HepG2 (cell line): ENCODE measurements at regions not wholly inside any gene's neighbourhood (a gene's known extent, or its start where the extent isn't known, plus 50 kb on each side); places are given as distances from the start of the nearest gene placed in this dataset.

Source experiments
- ARNTL ChIP-seq: sonication (generic); formaldehyde crosslinking; IDR thresholded peaks from 2 replicates; pipeline ENCODE4 v1.4.0; 2020; ENCODE audit warnings: mild to moderate bottlenecking, missing genetic modification reagents
- CTCF ChIP-seq: sonication (generic); formaldehyde crosslinking; IDR thresholded peaks from 2 replicates; pipeline ENCODE4 v1.5.0; 2020; ENCODE audit warnings: mild to moderate bottlenecking, missing genetic modification reagents, moderate library complexity
- ELF1 ChIP-seq: sonication (generic); formaldehyde crosslinking; IDR thresholded peaks from 2 replicates; pipeline ENCODE4 v1.4.0; 2020; ENCODE audit warnings: missing genetic modification reagents
- EZH2 ChIP-seq: conservative IDR thresholded peaks from 2 replicates; pipeline ENCODE4 v1.6.1; 2012; ENCODE audit warnings: mild to moderate bottlenecking, low read depth, low read length, moderate library complexity
- FOXP1 ChIP-seq, 2 experiments: fragments of 450-650 bp in 1 of 2; IDR thresholded peaks; 2 replicates each; pipeline ENCODE4 v1.6.1; 2017 to 2018; ENCODE audit warnings: antibody characterized with exemption in 1 of 2
- NR2F6 ChIP-seq, 2 experiments: IDR thresholded peaks; 2 replicates each; pipeline ENCODE4 v1.6.1; 2016; ENCODE audit warnings: antibody characterized with exemption in 1 of 2, mild to moderate bottlenecking in 1 of 2
- POLR2A ChIP-seq, 2 experiments: IDR thresholded peaks; 2 replicates each; pipeline ENCODE4 v1.6.1; 2011; ENCODE audit warnings: low read depth in 2 of 2, low read length in 2 of 2, mild to moderate bottlenecking in 1 of 2, moderate library complexity in 1 of 2; ENCODE audit not compliant: insufficient read depth in 1 of 2
- TGIF2 ChIP-seq: IDR thresholded peaks from 2 replicates; pipeline ENCODE4 v1.6.1; 2016; ENCODE audit warnings: control low read depth, missing compliant biosample characterization
- ZHX1 ChIP-seq: sonication (generic); formaldehyde crosslinking; IDR thresholded peaks from 2 replicates; pipeline ENCODE4 v1.8.1; 2022; ENCODE audit warnings: low read depth, mild to moderate bottlenecking, missing genetic modification reagents
- ZNF10 ChIP-seq: sonication (generic); formaldehyde crosslinking; IDR thresholded peaks from 2 replicates; pipeline ENCODE4 v1.4.0; 2020; ENCODE audit warnings: mild to moderate bottlenecking, low read depth, missing genetic modification reagents, borderline replicate concordance
- ZNF274 ChIP-seq: sonication (generic); formaldehyde crosslinking; IDR thresholded peaks from 2 replicates; pipeline ENCODE4 v1.5.1; 2020; ENCODE audit warnings: mild to moderate bottlenecking, missing genetic modification reagents
- ZNF276 ChIP-seq: sonication (generic); formaldehyde crosslinking; IDR thresholded peaks from 2 replicates; pipeline ENCODE4 v1.4.0; 2020; ENCODE audit warnings: mild to moderate bottlenecking, low read depth, missing genetic modification reagents
- ZNF354B ChIP-seq: sonication (generic); formaldehyde crosslinking; IDR thresholded peaks from 2 replicates; pipeline ENCODE4 v1.8.0; 2022; ENCODE audit warnings: mild to moderate bottlenecking, missing genetic modification reagents
- ZNF788 ChIP-seq: sonication (generic); formaldehyde crosslinking; IDR thresholded peaks from 2 replicates; pipeline ENCODE4 v1.5.0; 2020; ENCODE audit warnings: mild to moderate bottlenecking, missing genetic modification reagents, borderline replicate concordance

GRCh38 chr15:69934607-69935006 lies 163.1 kb downstream of the TLE3 start:
- TF ChIP-seq ZNF274 (CRISPR knock-in tag) (no peak), ARNTL (no peak), ELF1 (CRISPR knock-in tag) (no peak), TGIF2 (CRISPR knock-in tag) (no peak), NR2F6 (IDR thresholded peaks at IDR 0.05) (no peak), NR2F6 (CRISPR knock-in tag; IDR thresholded peaks at IDR 0.05) (no peak), CTCF (CRISPR knock-in tag) (no peak), ZHX1 (no peak), ZNF10 (CRISPR knock-in tag) (no peak), ZNF276 (CRISPR knock-in tag) (no peak), ZNF788 (CRISPR knock-in tag) (no peak), ZNF354B (CRISPR knock-in tag) (no peak), FOXP1 (IDR thresholded peaks at IDR 0.05) (no peak), FOXP1 (CRISPR knock-in tag; IDR thresholded peaks at IDR 0.05) (no peak), EZH2 (no peak), POLR2A (IDR thresholded peaks at IDR 0.05; ENCODE audit: insufficient read depth in 1 of 2, low read depth in 2 of 2, low read length in 2 of 2) (no peak)
